GM08714 (cell line): ENCODE measurements at regions not wholly inside any gene's neighbourhood (a gene's known extent, or its start where the extent isn't known, plus 50 kb on each side); places are given as distances from the start of the nearest gene placed in this dataset.

Experiments used
- H3K4me3 ChIP-seq: fragments of 200-500 bp; sonication (Bioruptor generic); 2 replicates; pipeline ENCODE4 v1.5.1; 2014; ENCODE audit warnings: mild to moderate bottlenecking, low read length, inconsistent platforms
- ZNF274 ChIP-seq: IDR thresholded peaks from 2 replicates; pipeline ENCODE4 v1.6.1; 2012; ENCODE audit warnings: mild to moderate bottlenecking, low read depth, low read length

DNA sequence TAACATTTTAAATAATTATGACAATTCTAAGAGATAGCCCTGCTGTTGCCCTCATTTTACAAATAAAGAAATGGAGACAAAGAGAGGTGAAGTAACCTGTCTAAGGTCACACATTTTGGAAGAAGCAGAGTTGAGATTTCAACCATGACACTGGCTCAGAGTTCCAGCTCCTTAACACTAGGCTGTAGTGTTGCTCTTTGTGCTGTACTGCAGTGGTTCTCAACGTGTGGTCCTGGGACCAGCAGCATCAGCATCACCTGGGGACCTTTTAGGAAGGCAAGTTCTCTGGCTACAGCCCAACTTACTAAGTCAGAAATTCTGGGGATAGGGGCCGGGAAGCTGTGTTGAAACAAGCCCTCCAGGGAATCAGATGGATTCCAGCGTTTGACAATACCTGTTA, 62.4 kb upstream of the FERMT1 start:
- no peak for TF ChIP-seq ZNF274
- no peak overlapping the region for H3K4me3 ChIP-seq

DNA sequence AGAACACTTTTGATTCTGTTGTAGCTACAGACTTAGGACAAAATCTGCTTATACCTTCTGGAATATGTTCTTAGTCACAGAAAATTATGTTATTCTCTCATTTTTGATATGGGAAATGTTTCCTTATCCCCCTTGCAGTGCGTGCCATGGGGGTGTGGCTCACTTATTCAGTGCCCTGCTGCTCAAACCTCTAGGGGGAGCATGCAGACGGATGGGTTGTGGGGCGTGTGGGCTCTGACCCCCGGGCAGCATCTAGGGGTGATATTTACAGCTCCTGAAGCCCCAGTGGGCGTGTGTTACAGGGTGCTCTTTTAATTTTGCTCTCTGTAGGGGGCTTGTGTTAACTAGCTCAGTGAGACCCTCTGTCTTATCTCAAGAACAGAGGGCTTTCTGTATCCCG, 61.3 kb upstream of the FERMT1 start:
- H3K4me3 ChIP-seq, result no peak overlapping the region
- TF ChIP-seq ZNF274, result no peak

DNA sequence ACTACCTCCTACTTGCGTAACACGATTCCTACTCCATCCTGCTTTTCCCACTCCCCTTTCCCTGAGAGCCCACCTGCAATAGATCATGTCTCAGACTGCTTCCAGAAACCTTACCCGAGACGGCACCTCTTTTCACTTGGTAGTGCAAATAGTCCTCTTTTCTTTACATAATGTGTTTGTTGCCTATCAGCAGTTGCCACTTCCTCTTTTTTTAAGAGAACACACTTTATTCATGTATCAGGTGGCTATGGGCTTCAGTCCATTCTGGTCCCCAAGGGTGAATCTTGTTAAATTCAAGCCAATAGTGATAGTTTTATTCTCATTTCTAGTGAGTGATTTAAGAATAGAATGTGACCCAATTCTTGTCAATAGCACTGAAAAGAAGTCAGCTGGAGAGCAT, 57.7 kb upstream of the FERMT1 start:
- TF ChIP-seq ZNF274, result no peak

DNA sequence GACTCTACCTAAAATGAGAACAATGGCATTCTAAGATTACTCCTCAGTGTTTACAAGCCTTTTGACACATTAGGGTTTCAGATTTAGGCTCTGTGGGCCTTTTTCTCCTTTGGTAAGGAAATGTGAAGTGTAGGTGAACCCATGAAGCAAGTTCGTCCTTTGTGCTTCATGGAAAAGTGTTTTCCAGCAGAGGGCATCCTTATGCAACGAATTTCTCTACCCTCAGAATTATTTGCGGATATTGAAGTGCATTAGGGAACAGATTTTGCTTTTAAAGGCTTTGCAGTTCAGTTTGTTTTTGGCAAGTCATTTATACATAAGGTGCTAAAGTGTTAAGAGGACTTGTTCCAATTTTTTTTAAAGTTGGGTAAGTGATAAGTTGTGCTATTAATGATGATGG, 55.7 kb upstream of the FERMT1 start:
- H3K4me3 ChIP-seq, result no peak overlapping the region
- TF ChIP-seq ZNF274, result no peak

More for the DNA sequence above, 57.7 kb upstream of the FERMT1 start:
- no peak overlapping the region for H3K4me3 ChIP-seq

DNA sequence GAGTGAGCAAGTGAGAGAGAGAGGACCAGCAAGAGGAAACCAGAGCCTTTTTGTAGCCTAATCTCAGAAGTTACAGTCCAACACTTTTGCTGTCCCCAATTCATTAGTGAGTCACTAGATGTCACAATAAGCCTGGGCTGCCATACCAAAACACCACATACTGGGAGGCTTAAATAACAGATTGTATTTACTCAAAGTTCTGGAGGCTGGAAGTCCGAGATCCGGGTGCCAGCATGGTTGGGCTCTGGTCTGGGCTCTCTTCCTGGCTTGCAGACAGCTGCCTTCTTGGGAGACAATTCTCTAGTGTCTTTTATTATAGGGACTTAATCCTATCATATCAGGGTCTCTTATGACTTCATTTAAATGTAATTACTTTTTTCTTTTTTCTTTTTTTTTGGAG, 50.7 kb upstream of the FERMT1 start:
- TF ChIP-seq ZNF274, result no peak
- H3K4me3 ChIP-seq, result no peak overlapping the region
